HG02981 (cell line): ENCODE measurements at regions not wholly inside any gene's neighbourhood (a gene's known extent, or its start where the extent isn't known, plus 50 kb on each side); places are given as distances from the start of the nearest gene placed in this dataset.

ENCODE experiments used
- ATAC-seq: cut with Tn5 transposase; IDR thresholded peaks from one replicate; pipeline ENCODE4 v1.9.1; 2021; ENCODE audit warnings: mild to moderate bottlenecking, moderate library complexity; ENCODE audit not compliant: unreplicated experiment

GRCh38 chr2:161097157-161097556 lies 63.1 kb upstream of the TANK start:
- ATAC-seq, result no peak

GRCh38 chr2:161100211-161100895 lies 59.9 kb upstream of the TANK start:
- ATAC-seq, result no peak

- no peak for ATAC-seq
Measured at GRCh38 chr2:161101406-161101805, 58.8 kb upstream of the TANK start.

GRCh38 chr2:161102770-161103450 lies 57.3 kb upstream of the TANK start:
- ATAC-seq, result no peak

- no peak for ATAC-seq
Measured at GRCh38 chr2:161103451-161103831, 56.8 kb upstream of the TANK start.

GRCh38 chr2:161104054-161104553 lies 56.1 kb upstream of the TANK start:
- ATAC-seq, result peak; percentile 91

GRCh38 chr2:161107265-161107664 lies 53.0 kb upstream of the TANK start:
- no peak for ATAC-seq
